ENCODE measurements at regions not wholly inside any gene's neighbourhood (a gene's known extent, or its start where the extent isn't known, plus 50 kb on each side); places are given as distances from the start of the nearest gene placed in this dataset.

DNA sequence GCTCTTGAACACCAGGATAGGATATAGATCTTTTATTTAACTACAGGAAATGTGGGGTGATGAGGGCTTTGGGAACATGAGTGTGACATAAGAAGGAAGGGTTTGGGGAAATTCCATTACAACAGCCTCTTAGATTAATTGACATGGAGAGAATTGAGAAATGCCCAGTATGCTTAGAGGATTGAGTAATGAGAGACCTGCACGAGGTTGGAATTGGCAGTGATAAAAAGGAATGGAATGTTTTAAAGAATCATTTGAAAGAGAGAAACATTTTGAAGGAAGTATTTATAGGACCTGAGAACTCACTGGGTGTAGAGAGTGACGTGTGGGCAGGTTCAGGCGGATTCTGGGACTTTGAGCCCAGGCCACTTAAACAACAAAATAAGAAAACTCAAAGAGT lies 227.0 kb downstream of the BMP2 start:
- H2AFZ ChIP-seq: no peak overlapping the region
- no peaks in the 10 kb centered on the region for H3K27me3 Mint-ChIP-seq (ENCODE audit: insufficient read depth, low read depth, poor library complexity)
- no peaks in the 10 kb centered on the region for H3K4me1 ChIP-seq (ENCODE audit: insufficient read depth)
- H3K79me2 ChIP-seq (replicated peaks; ENCODE audit: insufficient read depth): no peaks in the 10 kb centered on the region
- no peaks in the 10 kb centered on the region for H4K20me1 ChIP-seq (replicated peaks; ENCODE audit: insufficient read depth)
- H3K4me3 Mint-ChIP-seq: no peak overlapping the region
- H3K36me3 ChIP-seq (ENCODE audit: insufficient read depth): no peaks in the 10 kb centered on the region
- no peaks in the 10 kb centered on the region for H3F3A ChIP-seq (replicated peaks; ENCODE audit: low read depth)
- H3K27me3 ChIP-seq (ENCODE audit: insufficient read depth): no peaks in the 10 kb centered on the region
- H3K36me3 Mint-ChIP-seq (ENCODE audit: low read depth): no peaks in the 10 kb centered on the region
- H3K4me2 ChIP-seq: no peak overlapping the region
- H3K9me2 ChIP-seq (ENCODE audit: insufficient read depth): no peaks in the 10 kb centered on the region
- TF ChIP-seq EZH2 (IDR thresholded peaks at IDR 0.05; ENCODE audit: low read depth, unreplicated experiment) (no peak), NANOG (IDR thresholded peaks at IDR 0.05; ENCODE audit: borderline replicate concordance) (no peak), ZNF331 (CRISPR knock-in tag; IDR thresholded peaks at IDR 0.05; ENCODE audit: low read depth) (no peak), ZNF114 (CRISPR knock-in tag; IDR thresholded peaks at IDR 0.05) (no peak), JUNB (IDR thresholded peaks at IDR 0.05; ENCODE audit: unreplicated experiment) (no peak)
- TF ChIP-seq, protein P1, sequence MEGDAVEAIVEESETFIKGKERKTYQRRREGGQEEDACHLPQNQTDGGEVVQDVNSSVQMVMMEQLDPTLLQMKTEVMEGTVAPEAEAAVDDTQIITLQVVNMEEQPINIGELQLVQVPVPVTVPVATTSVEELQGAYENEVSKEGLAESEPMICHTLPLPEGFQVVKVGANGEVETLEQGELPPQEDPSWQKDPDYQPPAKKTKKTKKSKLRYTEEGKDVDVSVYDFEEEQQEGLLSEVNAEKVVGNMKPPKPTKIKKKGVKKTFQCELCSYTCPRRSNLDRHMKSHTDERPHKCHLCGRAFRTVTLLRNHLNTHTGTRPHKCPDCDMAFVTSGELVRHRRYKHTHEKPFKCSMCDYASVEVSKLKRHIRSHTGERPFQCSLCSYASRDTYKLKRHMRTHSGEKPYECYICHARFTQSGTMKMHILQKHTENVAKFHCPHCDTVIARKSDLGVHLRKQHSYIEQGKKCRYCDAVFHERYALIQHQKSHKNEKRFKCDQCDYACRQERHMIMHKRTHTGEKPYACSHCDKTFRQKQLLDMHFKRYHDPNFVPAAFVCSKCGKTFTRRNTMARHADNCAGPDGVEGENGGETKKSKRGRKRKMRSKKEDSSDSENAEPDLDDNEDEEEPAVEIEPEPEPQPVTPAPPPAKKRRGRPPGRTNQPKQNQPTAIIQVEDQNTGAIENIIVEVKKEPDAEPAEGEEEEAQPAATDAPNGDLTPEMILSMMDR (conservative IDR thresholded peaks at IDR 0.05; ENCODE audit: low read depth in 2 of 2): no peak
- TF ChIP-seq, protein P2, sequence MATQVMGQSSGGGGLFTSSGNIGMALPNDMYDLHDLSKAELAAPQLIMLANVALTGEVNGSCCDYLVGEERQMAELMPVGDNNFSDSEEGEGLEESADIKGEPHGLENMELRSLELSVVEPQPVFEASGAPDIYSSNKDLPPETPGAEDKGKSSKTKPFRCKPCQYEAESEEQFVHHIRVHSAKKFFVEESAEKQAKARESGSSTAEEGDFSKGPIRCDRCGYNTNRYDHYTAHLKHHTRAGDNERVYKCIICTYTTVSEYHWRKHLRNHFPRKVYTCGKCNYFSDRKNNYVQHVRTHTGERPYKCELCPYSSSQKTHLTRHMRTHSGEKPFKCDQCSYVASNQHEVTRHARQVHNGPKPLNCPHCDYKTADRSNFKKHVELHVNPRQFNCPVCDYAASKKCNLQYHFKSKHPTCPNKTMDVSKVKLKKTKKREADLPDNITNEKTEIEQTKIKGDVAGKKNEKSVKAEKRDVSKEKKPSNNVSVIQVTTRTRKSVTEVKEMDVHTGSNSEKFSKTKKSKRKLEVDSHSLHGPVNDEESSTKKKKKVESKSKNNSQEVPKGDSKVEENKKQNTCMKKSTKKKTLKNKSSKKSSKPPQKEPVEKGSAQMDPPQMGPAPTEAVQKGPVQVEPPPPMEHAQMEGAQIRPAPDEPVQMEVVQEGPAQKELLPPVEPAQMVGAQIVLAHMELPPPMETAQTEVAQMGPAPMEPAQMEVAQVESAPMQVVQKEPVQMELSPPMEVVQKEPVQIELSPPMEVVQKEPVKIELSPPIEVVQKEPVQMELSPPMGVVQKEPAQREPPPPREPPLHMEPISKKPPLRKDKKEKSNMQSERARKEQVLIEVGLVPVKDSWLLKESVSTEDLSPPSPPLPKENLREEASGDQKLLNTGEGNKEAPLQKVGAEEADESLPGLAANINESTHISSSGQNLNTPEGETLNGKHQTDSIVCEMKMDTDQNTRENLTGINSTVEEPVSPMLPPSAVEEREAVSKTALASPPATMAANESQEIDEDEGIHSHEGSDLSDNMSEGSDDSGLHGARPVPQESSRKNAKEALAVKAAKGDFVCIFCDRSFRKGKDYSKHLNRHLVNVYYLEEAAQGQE (IDR thresholded peaks at IDR 0.05; ENCODE audit: unreplicated experiment): no peak
- TF ChIP-seq, protein P3, sequence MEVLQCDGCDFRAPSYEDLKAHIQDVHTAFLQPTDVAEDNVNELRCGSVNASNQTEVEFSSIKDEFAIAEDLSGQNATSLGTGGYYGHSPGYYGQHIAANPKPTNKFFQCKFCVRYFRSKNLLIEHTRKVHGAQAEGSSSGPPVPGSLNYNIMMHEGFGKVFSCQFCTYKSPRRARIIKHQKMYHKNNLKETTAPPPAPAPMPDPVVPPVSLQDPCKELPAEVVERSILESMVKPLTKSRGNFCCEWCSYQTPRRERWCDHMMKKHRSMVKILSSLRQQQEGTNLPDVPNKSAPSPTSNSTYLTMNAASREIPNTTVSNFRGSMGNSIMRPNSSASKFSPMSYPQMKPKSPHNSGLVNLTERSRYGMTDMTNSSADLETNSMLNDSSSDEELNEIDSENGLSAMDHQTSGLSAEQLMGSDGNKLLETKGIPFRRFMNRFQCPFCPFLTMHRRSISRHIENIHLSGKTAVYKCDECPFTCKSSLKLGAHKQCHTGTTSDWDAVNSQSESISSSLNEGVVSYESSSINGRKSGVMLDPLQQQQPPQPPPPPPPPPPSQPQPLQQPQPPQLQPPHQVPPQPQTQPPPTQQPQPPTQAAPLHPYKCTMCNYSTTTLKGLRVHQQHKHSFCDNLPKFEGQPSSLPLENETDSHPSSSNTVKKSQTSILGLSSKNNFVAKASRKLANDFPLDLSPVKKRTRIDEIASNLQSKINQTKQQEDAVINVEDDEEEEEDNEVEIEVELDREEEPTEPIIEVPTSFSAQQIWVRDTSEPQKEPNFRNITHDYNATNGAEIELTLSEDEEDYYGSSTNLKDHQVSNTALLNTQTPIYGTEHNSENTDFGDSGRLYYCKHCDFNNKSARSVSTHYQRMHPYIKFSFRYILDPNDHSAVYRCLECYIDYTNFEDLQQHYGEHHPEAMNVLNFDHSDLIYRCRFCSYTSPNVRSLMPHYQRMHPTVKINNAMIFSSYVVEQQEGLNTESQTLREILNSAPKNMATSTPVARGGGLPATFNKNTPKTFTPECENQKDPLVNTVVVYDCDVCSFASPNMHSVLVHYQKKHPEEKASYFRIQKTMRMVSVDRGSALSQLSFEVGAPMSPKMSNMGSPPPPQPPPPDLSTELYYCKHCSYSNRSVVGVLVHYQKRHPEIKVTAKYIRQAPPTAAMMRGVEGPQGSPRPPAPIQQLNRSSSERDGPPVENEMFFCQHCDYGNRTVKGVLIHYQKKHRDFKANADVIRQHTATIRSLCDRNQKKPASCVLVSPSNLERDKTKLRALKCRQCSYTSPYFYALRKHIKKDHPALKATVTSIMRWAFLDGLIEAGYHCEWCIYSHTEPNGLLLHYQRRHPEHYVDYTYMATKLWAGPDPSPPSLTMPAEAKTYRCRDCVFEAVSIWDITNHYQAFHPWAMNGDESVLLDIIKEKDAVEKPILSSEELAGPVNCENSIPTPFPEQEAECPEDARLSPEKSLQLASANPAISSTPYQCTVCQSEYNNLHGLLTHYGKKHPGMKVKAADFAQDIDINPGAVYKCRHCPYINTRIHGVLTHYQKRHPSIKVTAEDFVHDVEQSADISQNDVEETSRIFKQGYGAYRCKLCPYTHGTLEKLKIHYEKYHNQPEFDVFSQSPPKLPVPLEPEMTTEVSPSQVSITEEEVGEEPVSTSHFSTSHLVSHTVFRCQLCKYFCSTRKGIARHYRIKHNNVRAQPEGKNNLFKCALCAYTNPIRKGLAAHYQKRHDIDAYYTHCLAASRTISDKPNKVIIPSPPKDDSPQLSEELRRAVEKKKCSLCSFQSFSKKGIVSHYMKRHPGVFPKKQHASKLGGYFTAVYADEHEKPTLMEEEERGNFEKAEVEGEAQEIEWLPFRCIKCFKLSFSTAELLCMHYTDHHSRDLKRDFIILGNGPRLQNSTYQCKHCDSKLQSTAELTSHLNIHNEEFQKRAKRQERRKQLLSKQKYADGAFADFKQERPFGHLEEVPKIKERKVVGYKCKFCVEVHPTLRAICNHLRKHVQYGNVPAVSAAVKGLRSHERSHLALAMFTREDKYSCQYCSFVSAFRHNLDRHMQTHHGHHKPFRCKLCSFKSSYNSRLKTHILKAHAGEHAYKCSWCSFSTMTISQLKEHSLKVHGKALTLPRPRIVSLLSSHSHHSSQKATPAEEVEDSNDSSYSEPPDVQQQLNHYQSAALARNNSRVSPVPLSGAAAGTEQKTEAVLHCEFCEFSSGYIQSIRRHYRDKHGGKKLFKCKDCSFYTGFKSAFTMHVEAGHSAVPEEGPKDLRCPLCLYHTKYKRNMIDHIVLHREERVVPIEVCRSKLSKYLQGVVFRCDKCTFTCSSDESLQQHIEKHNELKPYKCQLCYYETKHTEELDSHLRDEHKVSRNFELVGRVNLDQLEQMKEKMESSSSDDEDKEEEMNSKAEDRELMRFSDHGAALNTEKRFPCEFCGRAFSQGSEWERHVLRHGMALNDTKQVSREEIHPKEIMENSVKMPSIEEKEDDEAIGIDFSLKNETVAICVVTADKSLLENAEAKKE (CRISPR knock-in tag; IDR thresholded peaks at IDR 0.05): no peak
- no peak overlapping the region for H3K27ac Mint-ChIP-seq
- no peak for DNase-seq (ENCODE audit: low spot score)
- no peak overlapping the region for H3K27ac ChIP-seq (ENCODE audit: low read depth)
- H3K4me1 Mint-ChIP-seq: no peaks in the 10 kb centered on the region; the same call in 2 of the 3 replicates
- no peak for ATAC-seq
- H3K4me3 ChIP-seq: no peak overlapping the region
- no peaks in the 10 kb centered on the region for H3K9me3 Mint-ChIP-seq

Measured in GM23338 (cell line).